ENCODE measurements at regions not wholly inside any gene's neighbourhood (a gene's known extent, or its start where the extent isn't known, plus 50 kb on each side); places are given as distances from the start of the nearest gene placed in this dataset.
"Not testable (repeated sequence)": the region's sequence is repeated elsewhere in the genome, so short reads cannot be mapped to it uniquely, and the experiment has no call there.

DNA sequence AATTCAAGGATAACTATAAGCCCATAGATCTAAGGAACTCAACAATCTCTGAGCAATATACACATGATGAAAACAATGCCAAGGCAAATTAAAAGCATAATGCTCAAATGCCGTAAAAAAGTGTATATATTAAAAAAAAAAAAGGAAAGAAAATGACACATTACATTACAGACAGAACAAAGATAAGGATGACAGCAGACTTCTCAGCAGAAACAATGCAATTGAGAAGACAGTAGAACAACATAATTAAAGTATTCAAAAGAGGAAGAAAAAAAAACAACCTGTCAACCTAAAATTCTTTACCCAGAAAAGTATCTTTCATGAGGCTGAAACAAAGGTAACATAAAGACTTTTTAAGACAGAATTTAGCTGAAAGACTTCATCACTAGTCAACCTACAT lies 591.7 kb downstream of the ZNF608 start:
- DNase-seq = no peak

- DNase-seq = no peak
Measured at GRCh38 chr5:124153588-124153987, 592.9 kb downstream of the ZNF608 start.

DNA sequence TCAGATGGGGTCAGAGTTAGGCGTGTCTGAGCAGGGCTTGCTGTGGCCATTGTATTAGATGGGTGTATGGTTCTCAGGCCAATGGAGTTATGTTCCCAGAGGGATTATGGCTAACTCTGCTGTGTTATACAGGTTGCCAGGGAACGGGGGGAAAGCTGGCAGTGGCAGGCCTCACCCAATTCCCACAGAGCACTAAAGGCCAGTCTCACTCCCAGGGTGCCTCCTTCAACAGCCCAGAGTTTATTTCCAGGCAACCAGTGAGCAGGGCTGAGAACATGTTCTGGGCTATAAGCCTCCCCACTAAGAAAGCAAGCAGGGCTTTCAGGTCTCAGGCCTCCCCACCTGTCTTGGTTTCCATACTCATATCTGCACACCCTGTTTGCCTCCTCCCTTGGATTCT lies 597.9 kb downstream of the ZNF608 start:
- DNase-seq = no peak

GRCh38 chr5:124140060-124140459 lies 606.4 kb downstream of the ZNF608 start:
- no peak for DNase-seq

DNA sequence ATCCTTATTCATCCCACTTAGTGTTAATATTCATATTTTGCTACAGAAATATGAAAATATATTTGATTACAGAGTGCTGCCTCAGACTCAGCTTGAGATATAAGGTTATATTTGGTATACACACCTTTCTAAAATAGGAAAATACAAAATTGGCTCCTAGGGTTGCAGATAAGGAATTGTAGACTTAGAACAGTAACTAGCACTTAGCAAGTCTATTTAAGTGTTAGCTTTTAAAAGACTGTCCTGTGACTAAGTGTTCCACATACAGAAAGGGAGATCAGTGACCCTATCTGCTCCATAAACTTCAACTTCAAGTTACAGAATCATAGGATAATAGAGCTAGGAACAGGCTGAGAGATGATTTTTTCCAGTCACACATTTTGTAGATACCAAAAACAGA lies 607.0 kb downstream of the ZNF608 start:
- DNase-seq = no peak

GRCh38 chr5:124136609-124137008 lies 609.8 kb downstream of the ZNF608 start:
- DNase-seq = no peak

DNA sequence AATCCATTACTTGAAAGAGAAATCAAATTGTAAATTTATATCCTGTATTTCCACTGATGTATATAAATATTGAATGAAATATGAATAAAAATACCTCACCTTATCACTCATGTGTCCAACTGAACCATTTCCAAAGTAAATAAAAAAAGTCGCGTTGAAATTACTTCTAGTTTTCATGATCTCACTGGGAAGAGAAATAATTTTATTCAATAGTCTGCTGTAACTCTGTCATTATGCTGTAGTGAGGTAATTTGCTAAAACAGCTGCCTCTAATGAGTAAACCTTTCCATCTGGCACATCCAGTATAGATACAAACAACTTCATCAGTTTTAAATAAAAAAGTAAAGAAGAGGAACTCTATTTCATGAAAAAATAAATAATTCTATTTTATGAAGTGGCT lies 611.5 kb downstream of the ZNF608 start:
- DNase-seq = no peak

GRCh38 chr5:124133406-124133805 lies 613.0 kb downstream of the ZNF608 start:
- DNase-seq = no peak

DNA sequence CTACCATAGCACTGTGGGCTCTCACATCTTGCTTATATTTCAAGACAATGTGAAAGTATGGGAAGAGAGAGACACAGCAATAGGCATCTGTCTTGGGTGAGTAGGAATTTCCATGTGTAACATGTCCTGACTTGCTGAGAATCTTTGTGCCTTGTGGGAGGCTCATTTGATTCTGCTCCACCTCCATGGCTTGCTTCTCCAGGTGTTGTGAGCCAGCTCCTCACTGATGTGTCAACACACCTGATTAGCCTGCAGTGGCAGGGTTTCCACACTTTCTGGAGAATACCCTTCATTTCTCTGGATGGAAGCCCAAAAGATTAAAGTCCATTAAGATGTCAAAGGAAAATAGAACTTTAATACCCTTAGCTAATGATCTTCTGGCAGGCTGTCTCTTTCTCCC lies 613.6 kb downstream of the ZNF608 start:
- DNase-seq = no peak

DNA sequence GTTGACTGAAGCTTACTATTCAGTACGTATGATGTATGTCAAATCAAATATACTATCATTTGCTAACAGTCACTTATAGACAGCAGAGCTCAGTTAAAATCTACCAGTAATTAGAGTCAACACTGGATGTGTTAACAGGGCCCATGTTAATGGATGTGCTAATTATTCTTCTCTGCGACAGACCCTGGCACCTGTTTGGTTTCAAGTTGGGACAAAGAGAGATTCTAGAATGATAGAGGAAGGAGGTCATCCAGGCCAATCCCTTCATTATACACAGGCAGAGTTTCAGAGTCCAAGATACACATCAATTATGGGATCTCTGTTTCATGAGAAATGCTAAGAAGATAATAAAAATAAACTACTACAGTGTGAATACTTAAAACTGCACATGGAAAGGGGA lies 615.0 kb downstream of the ZNF608 start:
- DNase-seq = no peak

DNA sequence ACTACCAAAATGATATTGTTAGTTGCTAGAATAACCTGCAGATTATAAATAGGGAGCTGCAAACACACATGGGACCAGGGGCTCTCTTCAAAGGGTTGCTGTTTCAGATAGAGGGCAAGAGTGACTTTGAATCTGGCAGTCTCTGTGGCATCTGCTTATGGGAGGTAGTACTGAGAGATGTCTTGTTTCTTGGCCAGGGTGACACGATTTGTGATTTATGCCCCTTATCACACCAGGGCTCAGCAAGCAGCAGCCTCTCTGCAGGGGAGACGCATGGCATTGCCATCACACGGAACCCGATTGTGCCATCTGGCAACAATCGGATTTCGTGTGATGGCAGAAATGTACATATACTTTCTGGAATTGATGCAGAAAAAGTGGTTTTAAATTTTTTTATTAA lies 615.6 kb downstream of the ZNF608 start:
- no peak for DNase-seq

DNA sequence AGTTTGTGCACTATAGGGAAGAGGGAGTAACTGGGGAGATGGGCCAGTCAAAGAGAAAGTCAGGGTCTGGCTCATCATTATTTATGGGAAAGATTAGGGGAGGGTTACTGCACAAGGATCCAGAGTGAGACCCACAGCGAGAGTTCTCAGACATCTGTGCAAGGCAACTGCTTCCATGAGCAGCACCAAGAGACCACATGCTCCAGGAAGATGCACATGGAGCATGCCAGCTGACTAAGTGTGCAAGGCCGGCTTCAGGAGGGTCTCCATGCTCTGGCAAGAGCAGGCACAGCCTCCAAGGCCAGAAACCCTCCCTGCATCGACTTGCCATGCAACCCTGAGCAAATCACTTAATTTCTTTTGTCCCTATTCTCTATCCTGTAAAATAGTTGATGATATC lies 616.9 kb downstream of the CSNK1G3 start:
- DNase-seq = no peak

DNA sequence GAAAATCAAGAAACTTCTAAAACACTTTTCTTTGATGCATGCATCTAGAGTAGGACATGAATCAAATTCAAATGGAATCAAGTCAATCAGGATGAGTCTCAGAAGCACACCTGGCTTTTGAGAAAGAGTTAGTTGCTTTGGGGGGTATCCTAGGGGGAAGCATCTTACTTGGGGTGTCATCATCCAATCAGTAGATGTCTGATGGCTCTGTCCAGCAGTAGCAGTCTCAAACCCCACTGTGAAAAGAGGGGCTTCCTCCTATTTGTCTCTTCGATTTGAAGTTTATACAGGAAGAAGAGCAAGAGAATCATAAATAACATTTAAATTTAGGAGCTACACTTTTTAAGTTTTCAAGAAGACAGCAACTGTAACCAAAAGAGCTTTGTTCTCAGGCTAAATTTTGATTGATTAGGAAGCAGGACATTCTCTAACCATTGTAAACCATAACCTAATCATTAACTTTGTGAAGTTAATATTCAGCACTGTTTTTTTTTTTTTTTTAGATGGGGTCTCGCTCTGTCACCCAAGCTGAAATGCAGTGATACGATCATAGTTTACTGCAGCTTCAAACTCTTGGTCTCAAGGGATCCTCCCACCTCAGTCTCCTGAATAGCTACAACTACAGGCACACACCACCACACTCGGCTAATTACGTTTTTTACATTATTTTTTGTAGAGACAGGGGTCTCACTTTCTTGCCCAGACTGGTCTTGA lies 614.7 kb downstream of the CSNK1G3 start:
- DNase-seq = no peak

GRCh38 chr5:124124711-124125229 lies 612.8 kb downstream of the CSNK1G3 start:
- DNase-seq = no peak

DNA sequence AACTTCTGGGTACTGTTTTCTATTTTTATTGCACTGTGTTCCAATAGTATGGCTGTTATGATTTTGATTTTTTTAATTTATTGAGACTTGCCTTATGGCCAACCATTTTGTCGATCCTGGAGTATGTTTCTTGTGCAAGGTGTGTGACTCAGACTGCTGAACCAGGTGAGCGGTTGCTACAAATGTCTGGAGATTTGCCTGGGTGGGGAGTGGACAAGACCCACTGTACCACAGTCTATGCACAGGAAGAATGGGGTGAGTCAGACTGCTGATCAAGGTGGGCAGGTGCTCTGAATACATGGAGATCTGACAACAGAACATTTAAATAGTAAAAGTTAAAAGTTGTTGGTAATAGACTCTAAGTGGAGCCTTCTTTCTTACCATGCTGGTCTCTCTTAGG lies 609.2 kb downstream of the CSNK1G3 start:
- no peak for DNase-seq

DNA sequence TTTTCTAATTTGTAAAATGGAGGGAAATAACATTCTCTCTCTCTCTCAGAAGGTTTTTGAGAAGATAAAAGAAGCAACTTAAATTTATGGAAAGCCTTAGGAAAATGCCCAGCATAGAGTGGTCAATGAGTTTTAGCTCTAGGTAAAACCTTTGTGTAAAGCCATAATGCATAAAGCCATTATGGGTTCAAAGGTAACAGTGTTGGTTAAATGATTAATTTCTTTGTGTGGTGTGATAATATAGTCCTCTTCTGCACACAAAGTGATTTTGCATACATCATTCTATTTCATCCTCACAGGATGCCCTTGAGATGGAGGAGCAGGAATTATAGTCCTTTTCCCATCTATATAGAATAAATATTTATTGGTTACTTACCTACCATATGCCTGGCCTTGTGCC lies 602.9 kb downstream of the CSNK1G3 start:
- DNase-seq = no peak

GRCh38 chr5:124111886-124112285 lies 599.9 kb downstream of the CSNK1G3 start:
- no peak for DNase-seq

- no peak for DNase-seq
Measured at GRCh38 chr5:124110942-124111341, 599.0 kb downstream of the CSNK1G3 start.

DNA sequence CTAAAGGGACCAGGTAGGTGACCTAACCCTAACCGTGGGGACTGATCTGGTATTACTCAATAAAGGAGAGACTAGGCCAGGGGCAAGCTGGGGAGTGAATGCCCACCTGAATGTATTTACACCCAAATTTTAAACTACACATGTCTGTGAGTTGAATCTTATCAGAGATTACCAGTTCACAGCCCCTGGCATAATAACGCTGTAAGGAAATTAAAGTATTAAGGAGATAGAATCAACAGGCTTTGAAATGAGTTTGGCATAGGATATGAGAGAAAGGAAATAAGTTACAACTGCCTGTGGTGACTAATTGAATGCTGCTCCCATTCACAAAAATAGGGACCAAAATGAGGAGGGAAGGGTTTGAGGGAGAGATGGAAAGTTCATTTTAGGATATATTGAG lies 593.3 kb downstream of the CSNK1G3 start:
- no peak for DNase-seq

GRCh38 chr5:124104821-124105220 lies 592.8 kb downstream of the CSNK1G3 start:
- DNase-seq = no peak

DNA sequence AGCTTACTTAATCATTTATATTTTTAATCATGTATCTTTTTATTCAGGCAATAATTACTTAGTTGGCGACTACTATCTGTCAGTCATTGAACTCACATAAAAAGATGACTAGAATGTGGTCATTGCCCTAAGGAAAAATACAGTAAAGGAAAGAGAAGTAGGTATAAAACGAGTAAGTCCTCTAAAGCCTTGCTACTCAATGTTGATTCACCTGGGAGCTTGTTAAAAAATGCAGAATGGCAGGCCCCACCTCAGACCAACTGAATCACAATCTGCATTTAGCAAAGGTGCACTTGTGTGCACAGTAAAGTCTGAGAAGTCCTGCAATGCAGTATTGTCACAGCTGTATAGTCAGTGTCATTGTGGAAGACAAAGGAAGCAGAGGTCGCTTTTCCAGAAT lies 592.4 kb downstream of the CSNK1G3 start:
- DNase-seq = no peak

GRCh38 chr5:124103671-124104070 lies 591.7 kb downstream of the CSNK1G3 start:
- DNase-seq = no peak

DNA sequence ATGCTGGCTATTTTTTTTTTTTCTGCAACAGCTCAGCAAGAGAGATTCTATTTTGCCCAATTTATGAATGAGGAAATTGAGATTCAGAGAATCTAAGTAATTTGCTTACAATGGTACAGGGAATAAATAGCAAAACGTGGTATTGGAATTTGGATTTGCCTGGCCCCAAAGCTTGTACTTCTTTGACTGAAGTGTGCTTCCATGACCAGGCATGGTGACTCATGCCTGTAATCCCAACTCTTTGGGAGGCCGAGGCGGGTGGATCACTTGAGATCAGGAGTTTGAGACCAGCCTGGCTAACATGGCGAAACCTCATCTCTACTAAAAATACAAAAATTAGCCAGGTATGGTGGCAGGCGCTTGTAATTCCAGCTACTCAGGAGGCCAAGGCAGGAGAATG lies 591.1 kb downstream of the CSNK1G3 start:
- not testable (repeated sequence) for DNase-seq

DNA sequence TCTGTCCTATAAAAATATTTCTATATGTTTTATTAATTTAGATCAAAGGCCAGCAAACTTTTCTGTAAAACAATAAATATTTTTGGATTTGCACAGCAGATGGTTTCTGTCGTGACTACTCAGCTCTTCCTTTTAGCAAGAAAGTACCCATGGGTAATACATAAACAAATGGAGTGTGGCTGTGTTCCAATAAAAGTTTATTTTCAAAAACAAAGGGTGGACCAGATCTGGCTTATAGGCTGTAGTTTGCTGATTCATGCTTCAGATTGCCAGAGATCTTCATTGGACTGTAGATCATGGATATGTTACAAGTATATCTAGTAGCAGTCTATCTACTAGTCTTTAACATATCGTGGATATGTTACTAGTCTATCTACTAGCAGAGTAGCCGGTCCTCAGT lies 590.5 kb downstream of the CSNK1G3 start:
- no peak for DNase-seq

DNA sequence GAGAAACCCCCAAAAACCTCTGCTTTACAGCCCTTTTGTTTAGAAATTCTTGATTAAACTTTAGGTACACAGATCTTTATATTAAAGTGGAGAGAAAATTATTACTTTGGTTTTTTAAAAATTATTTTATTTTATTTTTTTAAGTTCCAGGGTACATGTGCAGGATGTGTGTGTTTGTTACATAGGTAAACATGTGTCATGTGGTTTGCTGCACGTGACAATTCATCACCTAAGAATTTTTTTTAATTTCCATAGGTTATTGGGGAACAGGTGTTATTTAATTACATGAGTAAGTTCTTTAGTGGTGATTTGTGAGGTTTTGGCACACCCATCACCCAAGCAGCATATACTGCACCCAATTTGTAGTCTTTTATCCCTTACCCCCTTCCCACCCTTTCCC lies 581.7 kb downstream of the CSNK1G3 start:
- no peak for DNase-seq
